ENCODE measurements at regions not wholly inside any gene's neighbourhood (a gene's known extent, or its start where the extent isn't known, plus 50 kb on each side); places are given as distances from the start of the nearest gene placed in this dataset.

- no peaks in the 10 kb centered on the region for H4K20me1 ChIP-seq (replicated peaks; ENCODE audit: insufficient read depth)
- H3K4me1 Mint-ChIP-seq, result no peaks in the 10 kb centered on the region
- no peak overlapping the region for H3K4me2 ChIP-seq
- no peak overlapping the region for H3K27ac Mint-ChIP-seq
- DNase-seq (ENCODE audit: low spot score) (no peak), ATAC-seq (no peak)
- H3K9me2 ChIP-seq (ENCODE audit: insufficient read depth), result peaks cover 7% of the 10 kb centered on the region; the same call in 1 of the 2 replicates
- peaks cover 19% of the 10 kb centered on the region for H3K9me3 Mint-ChIP-seq
- H2AFZ ChIP-seq, result no peak overlapping the region
- TF ChIP-seq CREB1 (CRISPR knock-in tag; IDR thresholded peaks at IDR 0.05; ENCODE audit: low read depth) (no peak), REST (IDR thresholded peaks at IDR 0.05; ENCODE audit: unreplicated experiment) (no peak), EZH2phosphoT487 (IDR thresholded peaks at IDR 0.05; ENCODE audit: unreplicated experiment) (no peak), ZNF114 (CRISPR knock-in tag; IDR thresholded peaks at IDR 0.05) (no peak), JUNB (IDR thresholded peaks at IDR 0.05; ENCODE audit: unreplicated experiment) (no peak), POLR2AphosphoS5 (IDR thresholded peaks at IDR 0.05; ENCODE audit: low read depth) (no peak)
- H3F3A ChIP-seq (replicated peaks; ENCODE audit: low read depth), result no peaks in the 10 kb centered on the region
- H3K27me3 Mint-ChIP-seq (ENCODE audit: insufficient read depth, low read depth, poor library complexity), result peaks cover 7% of the 10 kb centered on the region
- no peaks in the 10 kb centered on the region for H3K27me3 ChIP-seq (ENCODE audit: insufficient read depth)
- no peak overlapping the region for H3K4me3 ChIP-seq
- H3K4me1 ChIP-seq (ENCODE audit: insufficient read depth), result no peaks in the 10 kb centered on the region
- no peak overlapping the region for H3K4me3 Mint-ChIP-seq
- no peak overlapping the region for H3K27ac ChIP-seq (ENCODE audit: low read depth)
- H3K79me2 ChIP-seq (replicated peaks; ENCODE audit: insufficient read depth), result no peaks in the 10 kb centered on the region
- H3K36me3 Mint-ChIP-seq (ENCODE audit: low read depth), result peaks cover 7% of the 10 kb centered on the region; the same call in 2 of the 3 replicates
- H3K36me3 ChIP-seq (ENCODE audit: insufficient read depth), result no peaks in the 10 kb centered on the region; the same call in 1 of the 2 replicates
Measured at GRCh38 chr1:38198099-38198498, 151.5 kb upstream of the POU3F1 start.

GRCh38 chr1:38197312-38198061 is 150.9 kb upstream of the POU3F1 start:
- no peak overlapping the region for H3K4me3 Mint-ChIP-seq
- no peaks in the 10 kb centered on the region for H4K20me1 ChIP-seq (replicated peaks; ENCODE audit: insufficient read depth)
- H3F3A ChIP-seq (replicated peaks; ENCODE audit: low read depth), result no peaks in the 10 kb centered on the region
- H3K4me3 ChIP-seq, result no peak overlapping the region
- no peaks in the 10 kb centered on the region; the same call in 1 of the 2 replicates for H3K36me3 ChIP-seq (ENCODE audit: insufficient read depth)
- H3K27ac Mint-ChIP-seq, result no peak overlapping the region
- H3K27me3 ChIP-seq (ENCODE audit: insufficient read depth), result no peaks in the 10 kb centered on the region
- no peaks in the 10 kb centered on the region for H3K79me2 ChIP-seq (replicated peaks; ENCODE audit: insufficient read depth)
- H3K9me2 ChIP-seq (ENCODE audit: insufficient read depth), result peaks cover 5% of the 10 kb centered on the region; the same call in 1 of the 2 replicates
- H2AFZ ChIP-seq, result no peak overlapping the region; the same call in 1 of the 2 replicates
- H3K4me1 Mint-ChIP-seq, result no peaks in the 10 kb centered on the region
- H3K27me3 Mint-ChIP-seq (ENCODE audit: insufficient read depth, low read depth, poor library complexity), result peaks cover 7% of the 10 kb centered on the region
- no peaks in the 10 kb centered on the region for H3K4me1 ChIP-seq (ENCODE audit: insufficient read depth)
- peaks cover 7% of the 10 kb centered on the region; the same call in 2 of the 3 replicates for H3K36me3 Mint-ChIP-seq (ENCODE audit: low read depth)
- H3K9me3 Mint-ChIP-seq, result peaks cover 19% of the 10 kb centered on the region
- DNase-seq (ENCODE audit: low spot score) (no peak), ATAC-seq (no peak)
- no peak overlapping the region for H3K4me2 ChIP-seq
- no peak overlapping the region for H3K27ac ChIP-seq (ENCODE audit: low read depth)
- TF ChIP-seq NANOG (IDR thresholded peaks at IDR 0.05; ENCODE audit: borderline replicate concordance), result no peak
- TF ChIP-seq POLR2AphosphoS5 (IDR thresholded peaks at IDR 0.05; ENCODE audit: low read depth), result no peak
- no peak for TF ChIP-seq ZNF114 (CRISPR knock-in tag; IDR thresholded peaks at IDR 0.05)
- TF ChIP-seq EZH2phosphoT487 (IDR thresholded peaks at IDR 0.05; ENCODE audit: unreplicated experiment), result no peak
- TF ChIP-seq REST (IDR thresholded peaks at IDR 0.05; ENCODE audit: unreplicated experiment), result no peak
- TF ChIP-seq JUNB (IDR thresholded peaks at IDR 0.05; ENCODE audit: unreplicated experiment), result no peak
- no peak for TF ChIP-seq ZNF331 (CRISPR knock-in tag; IDR thresholded peaks at IDR 0.05; ENCODE audit: low read depth)

Data from GM23338 (cell line).